ENCODE measurements at regions not wholly inside any gene's neighbourhood (a gene's known extent, or its start where the extent isn't known, plus 50 kb on each side); places are given as distances from the start of the nearest gene placed in this dataset.

- DNase-seq (no peak), ATAC-seq (replicated peaks) (no peak)
- Mint-ChIP-seq H3K27me3 (peaks cover 11 to 16% of the 10 kb centered on the region in 2 donors), H3K36me3 (peaks cover 3 to 4% of the 10 kb centered on the region in 2 donors), H3K4me1 (peaks cover 3 to 14% of the 10 kb centered on the region in 2 donors), H3K4me3 (no peak overlapping the region), H3K27ac (no peak overlapping the region), H3K9me3 (peaks cover 6 to 13% of the 10 kb centered on the region in 2 donors)
These were observed 56.3 kb upstream of the ATXN1 start for GRCh38 chr6:16817594-16817993.

- Mint-ChIP-seq H3K4me3 (no peak overlapping the region), H3K27me3 (peaks cover 11 to 21% of the 10 kb centered on the region in 2 donors), H3K4me1 (peaks cover 5 to 14% of the 10 kb centered on the region in 2 donors), H3K36me3 (peaks cover 9% of the 10 kb centered on the region in 2 donors), H3K9me3 (peaks cover 12 to 20% of the 10 kb centered on the region in 2 donors), H3K27ac (no peak overlapping the region)
- ATAC-seq (replicated peaks): no peak
- DNase-seq: no peak
These were observed 55.6 kb upstream of the ATXN1 start for GRCh38 chr6:16816891-16817290.

GRCh38 chr6:16812993-16813392 lies 51.7 kb upstream of the ATXN1 start:
- H3K4me3 Mint-ChIP-seq: no peak overlapping the region
- no peak for ATAC-seq (replicated peaks)
- peaks cover 9% of the 10 kb centered on the region in 2 donors for H3K36me3 Mint-ChIP-seq
- H3K27ac Mint-ChIP-seq: no peak overlapping the region
- H3K4me1 Mint-ChIP-seq: peaks cover 2 to 7% of the 10 kb centered on the region in 2 donors
- DNase-seq: no peak
- peaks cover 0 to 17% of the 10 kb centered on the region in 2 donors for H3K27me3 Mint-ChIP-seq
- peaks cover 23 to 27% of the 10 kb centered on the region in 2 donors for H3K9me3 Mint-ChIP-seq

GRCh38 chr6:16811277-16811979 lies 50.2 kb upstream of the ATXN1 start:
- peaks cover 23 to 27% of the 10 kb centered on the region in 2 donors for H3K9me3 Mint-ChIP-seq
- H3K4me1 Mint-ChIP-seq: peaks cover 2 to 7% of the 10 kb centered on the region in 2 donors
- ATAC-seq (replicated peaks) (no peak), DNase-seq (no peak)
- no peak overlapping the region for H3K4me3 Mint-ChIP-seq
- peaks cover 9% of the 10 kb centered on the region in 2 donors for H3K36me3 Mint-ChIP-seq
- no peak overlapping the region for H3K27ac Mint-ChIP-seq
- H3K27me3 Mint-ChIP-seq: peaks cover 0 to 24% of the 10 kb centered on the region in 2 donors

Measured in stimulated activated naive B cell treated with anti-CD40 and anti-IgM and Interleukin-4, amounts not matched to agents 10 μg/mL and 1 μg/mL and 100 μg/mL, for 72 hours (primary cell).